ENCODE measurements at regions not wholly inside any gene's neighbourhood (a gene's known extent, or its start where the extent isn't known, plus 50 kb on each side); places are given as distances from the start of the nearest gene placed in this dataset.

GRCh38 chr3:40908612-40909011 lies 290.7 kb upstream of the CTNNB1 start:
- TF ChIP-seq CTCF (IDR thresholded peaks at IDR 0.05) (no peak), POLR2A (IDR thresholded peaks at IDR 0.05) (no peak)

All from thyroid gland (tissue), 4 donors.